ENCODE measurements at regions not wholly inside any gene's neighbourhood (a gene's known extent, or its start where the extent isn't known, plus 50 kb on each side); places are given as distances from the start of the nearest gene placed in this dataset.

- no peak for DNase-seq
Measured at GRCh38 chr5:82800826-82801225, 276.4 kb downstream of the TMEM167A start.

- no peak for DNase-seq
Measured at GRCh38 chr5:82799361-82800077, 277.7 kb downstream of the TMEM167A start.

- DNase-seq: no peak
Measured at GRCh38 chr5:82798676-82799075, 278.5 kb downstream of the TMEM167A start.

- no peak for DNase-seq
Measured at GRCh38 chr5:82796643-82797416, 280.4 kb downstream of the TMEM167A start.

- no peak for DNase-seq
Measured at GRCh38 chr5:82794876-82795275, 282.3 kb downstream of the TMEM167A start.

GRCh38 chr5:82793808-82794419 is 283.3 kb downstream of the TMEM167A start:
- no peak for DNase-seq

- DNase-seq: no peak
Measured at GRCh38 chr5:82792096-82792495, 285.1 kb downstream of the TMEM167A start.

GRCh38 chr5:82789095-82789494 is 288.1 kb downstream of the TMEM167A start:
- DNase-seq: peak; percentile 29

- no peak for DNase-seq
Measured at GRCh38 chr5:82786748-82787147, 290.4 kb downstream of the TMEM167A start.

GRCh38 chr5:82785882-82786509 is 291.2 kb downstream of the TMEM167A start:
- no peak for DNase-seq

- no peak for DNase-seq
Measured at GRCh38 chr5:82785456-82785855, 291.7 kb downstream of the TMEM167A start.

GRCh38 chr5:82784521-82784920 is 292.7 kb downstream of the TMEM167A start:
- DNase-seq: no peak

GRCh38 chr5:82777106-82777505 is 300.1 kb downstream of the TMEM167A start:
- no peak for DNase-seq

GRCh38 chr5:82772281-82772680 is 304.9 kb downstream of the TMEM167A start:
- DNase-seq: no peak

- no peak for DNase-seq
Measured at GRCh38 chr5:82766206-82766605, 311.0 kb downstream of the TMEM167A start.

- no peak for DNase-seq
Measured at GRCh38 chr5:82765765-82766164, 311.4 kb downstream of the TMEM167A start.

GRCh38 chr5:82760856-82761255 is 316.3 kb downstream of the TMEM167A start:
- DNase-seq: no peak

GRCh38 chr5:82758881-82759280 is 318.3 kb downstream of the TMEM167A start:
- no peak for DNase-seq

- DNase-seq: no peak
Measured at GRCh38 chr5:82754759-82755158, 322.4 kb downstream of the TMEM167A start.

- DNase-seq: no peak
Measured at GRCh38 chr5:82754036-82754746, 323.0 kb downstream of the TMEM167A start.

GRCh38 chr5:82753374-82753773 is 323.8 kb downstream of the TMEM167A start:
- no peak for DNase-seq

- no peak for DNase-seq
Measured at GRCh38 chr5:82749461-82749820, 327.8 kb downstream of the TMEM167A start.

Measured in NCI-H82 (cell line).